ENCODE measurements at regions not wholly inside any gene's neighbourhood (a gene's known extent, or its start where the extent isn't known, plus 50 kb on each side); places are given as distances from the start of the nearest gene placed in this dataset.

- TF ChIP-seq CTCF (IDR thresholded peaks at IDR 0.05) (no peak), POLR2A (IDR thresholded peaks at IDR 0.05) (no peak), EP300 (IDR thresholded peaks at IDR 0.05) (no peak)
Measured at GRCh38 chr4:10998846-10999245, 314.3 kb upstream of the CLNK start.

All from tibial nerve (tissue), 4 donors.